Hindlimb muscle (tissue), 1 donor: ENCODE measurements at regions not wholly inside any gene's neighbourhood (a gene's known extent, or its start where the extent isn't known, plus 50 kb on each side); places are given as distances from the start of the nearest gene placed in this dataset.
A peak's percentile ranks its signal among the peaks of the same experiment; 100 is the strongest.
"Not testable (repeated sequence)": the region's sequence is repeated elsewhere in the genome, so short reads cannot be mapped to it uniquely, and the experiment has no call there.

ENCODE experiments used
- DNase-seq: peaks from one replicate; pipeline ENCODE4 v3.0.0-alpha.2; 2013

DNA sequence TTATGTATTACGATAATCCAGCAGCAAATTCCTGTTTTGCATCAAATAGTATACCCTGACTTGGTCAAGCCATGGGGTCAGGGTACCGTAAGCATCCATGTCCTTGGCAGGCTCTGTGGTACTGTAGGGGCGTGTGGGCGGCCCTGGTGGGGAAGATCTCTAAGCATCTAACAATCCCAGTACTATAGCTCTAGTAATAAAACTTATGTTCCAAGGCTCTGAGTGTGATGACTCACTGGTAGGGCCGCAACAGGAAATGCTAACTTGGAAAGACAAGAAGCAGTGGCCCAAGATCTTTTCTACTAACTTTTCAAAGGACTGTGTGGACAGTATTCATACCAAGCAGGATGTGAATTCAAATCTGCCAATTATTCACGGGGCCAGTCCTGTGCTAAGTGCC, 63.8 kb downstream of the CLEC18A start:
- not testable (repeated sequence) for DNase-seq

DNA sequence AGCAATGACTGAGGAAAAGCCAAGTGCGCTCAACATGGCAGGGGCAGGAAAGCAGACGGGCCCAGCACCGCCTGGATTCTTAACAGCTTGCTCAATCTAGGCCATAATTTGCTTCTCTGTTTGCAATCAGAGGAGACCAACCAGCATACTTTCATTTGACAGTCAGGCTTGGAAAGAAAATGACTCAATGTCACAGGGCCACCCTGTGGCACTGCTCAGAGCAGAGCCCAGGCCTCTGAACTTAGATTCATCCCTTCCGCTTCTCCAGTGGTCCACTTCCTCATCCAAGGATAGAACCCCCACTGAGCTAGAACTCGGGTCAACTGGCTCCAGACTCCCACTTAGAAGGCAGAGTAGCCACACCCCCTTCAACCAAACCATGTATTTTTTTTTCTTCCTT, 65.6 kb downstream of the CLEC18A start:
- not testable (repeated sequence) for DNase-seq

DNA sequence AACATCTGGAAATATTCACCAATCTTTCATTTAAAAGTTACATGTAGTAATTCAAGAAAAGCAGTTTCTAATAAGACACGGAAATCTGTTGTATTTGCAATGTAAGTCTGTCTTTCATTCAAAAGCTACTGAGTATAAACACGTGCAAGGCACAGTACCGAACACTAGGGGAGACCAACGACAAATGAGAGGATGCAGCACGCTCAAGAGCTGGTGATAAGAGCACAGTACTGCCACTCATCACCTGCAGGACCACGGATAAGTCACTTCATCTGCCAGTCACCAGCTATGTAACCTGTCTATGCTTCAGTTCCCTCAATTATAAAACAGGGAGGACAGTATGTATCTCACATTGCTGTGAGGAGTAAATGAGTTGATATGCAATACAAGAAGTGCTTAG, 67.1 kb downstream of the CLEC18A start:
- DNase-seq = no peak

DNA sequence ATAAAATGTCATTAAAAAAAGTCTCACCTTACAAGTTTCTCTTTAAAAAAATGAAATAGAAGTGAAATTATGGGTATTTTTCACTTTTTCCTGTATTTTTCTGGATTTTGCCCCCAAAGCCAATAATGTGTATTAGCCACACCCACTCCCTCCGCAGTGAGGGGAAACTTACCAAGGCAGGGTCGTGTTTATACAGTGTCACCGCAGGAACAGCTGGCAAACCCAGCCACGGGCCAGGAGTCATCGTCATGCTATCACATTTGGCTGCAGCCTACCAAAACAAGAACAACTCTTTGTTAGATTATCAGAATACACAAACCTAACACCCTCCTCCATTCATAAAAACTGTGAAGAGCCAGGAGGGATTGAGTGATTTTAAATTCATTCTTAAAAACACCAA, 72.1 kb downstream of the CLEC18A start:
- DNase-seq = not testable (repeated sequence)

DNA sequence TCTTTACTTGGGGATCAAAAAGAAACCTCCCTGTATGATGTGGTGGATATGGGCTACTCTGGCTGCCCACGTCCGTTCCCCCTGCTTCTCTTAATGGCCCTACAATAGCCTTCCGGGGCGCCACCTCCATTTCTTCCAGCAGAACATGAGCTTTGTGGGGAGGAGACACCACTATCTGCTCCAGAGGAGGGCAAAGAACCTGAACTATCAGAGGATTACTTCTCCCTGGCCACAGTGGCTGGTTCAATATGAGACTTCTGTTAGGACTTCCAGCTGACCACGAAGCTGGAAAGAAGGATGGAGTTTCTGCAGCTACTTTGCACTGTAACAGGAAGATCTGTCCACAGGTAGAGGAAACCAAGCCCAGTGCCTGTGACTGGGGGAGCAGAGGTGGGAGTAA, 72.8 kb downstream of the CLEC18A start:
- not testable (repeated sequence) for DNase-seq

DNA sequence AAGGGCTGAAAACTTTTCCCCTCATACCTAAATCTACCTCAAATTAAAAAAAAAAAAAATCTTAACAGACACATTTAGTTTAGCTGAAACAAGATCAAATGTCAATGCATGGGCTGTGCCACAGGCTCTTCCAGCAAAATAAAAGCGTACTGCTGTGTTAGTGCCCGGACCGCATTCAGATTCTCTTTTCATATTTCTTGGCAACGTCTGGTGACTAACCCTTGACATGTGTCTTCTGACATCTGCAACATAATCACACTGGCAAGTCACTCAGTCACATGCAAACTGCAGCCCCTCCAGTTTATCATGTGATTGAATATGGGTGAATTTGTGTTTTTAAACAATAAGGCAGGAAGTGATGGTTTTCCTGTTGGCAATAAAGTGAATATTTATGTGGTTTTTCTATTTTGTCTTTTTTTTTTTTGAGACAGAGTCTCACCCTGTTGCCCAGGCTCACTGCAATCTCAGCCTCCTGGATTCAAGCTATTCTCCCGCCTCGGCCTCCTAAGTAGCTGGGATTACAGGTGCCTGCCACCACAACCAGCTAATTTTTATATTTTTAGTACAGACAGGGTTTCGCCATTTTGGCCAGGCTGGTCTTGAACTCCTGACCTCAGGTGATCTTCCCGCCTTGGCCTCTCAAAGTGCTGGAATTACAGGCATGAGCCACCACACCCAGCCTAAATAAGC, 75.2 kb downstream of the CLEC18A start:
- DNase-seq = peak; percentile 8

DNA sequence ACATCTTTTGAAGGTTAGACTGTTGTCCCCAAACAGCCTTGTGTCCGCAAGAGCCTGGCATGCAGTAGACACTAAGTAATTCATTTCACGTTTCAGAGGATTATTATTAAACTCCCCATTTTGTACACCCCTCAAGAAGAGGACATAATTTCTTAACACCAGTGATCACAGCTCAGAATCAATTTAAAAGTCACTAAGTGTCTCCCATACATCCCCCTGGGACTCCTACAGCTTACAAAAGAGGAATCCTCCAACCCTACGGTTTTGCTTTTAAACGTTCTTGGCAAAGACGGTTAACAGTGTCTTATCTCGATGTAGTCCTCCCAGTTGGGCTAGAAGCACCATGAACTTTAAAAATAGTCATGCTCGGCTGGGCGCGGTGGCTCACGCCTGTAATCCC, 81.2 kb upstream of the PDPR start:
- DNase-seq = not testable (repeated sequence)

DNA sequence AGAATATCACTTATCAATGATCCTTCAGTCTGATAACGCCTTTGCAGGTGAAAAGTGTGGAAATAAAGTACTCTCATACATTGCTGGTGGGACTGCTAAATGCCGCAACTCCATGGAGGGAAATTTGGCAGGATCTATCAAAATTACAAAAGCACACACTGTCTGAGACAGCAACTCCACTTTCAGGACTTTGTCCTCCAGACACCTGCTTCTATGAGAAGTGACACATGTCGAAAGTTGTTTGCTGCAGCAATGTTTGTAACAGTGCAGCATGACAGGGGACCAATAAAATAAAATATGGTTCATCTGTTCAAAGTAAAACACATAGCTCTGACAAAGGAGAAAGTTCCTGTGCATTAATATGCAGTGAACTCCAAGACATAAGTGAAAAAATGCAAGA, 76.2 kb upstream of the PDPR start:
- DNase-seq = not testable (repeated sequence)

DNA sequence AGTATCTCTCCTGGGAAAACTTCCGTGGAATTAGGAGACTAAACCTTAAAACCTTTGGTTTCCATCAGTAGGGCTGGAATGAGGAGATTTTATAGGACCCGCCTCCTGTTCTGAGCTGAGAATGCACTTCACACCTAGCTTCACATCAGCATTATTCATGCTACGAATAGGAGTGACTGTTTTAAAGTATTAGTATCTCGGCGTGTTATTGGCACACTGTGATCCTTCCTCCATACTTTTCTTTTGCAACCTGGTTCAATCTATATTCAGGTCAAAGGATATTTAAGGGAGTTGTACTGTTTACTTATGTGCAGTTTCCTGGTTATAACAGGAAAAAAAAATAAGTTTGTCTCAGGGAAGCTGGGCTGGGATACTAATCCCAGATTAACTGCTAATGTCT, 73.6 kb upstream of the PDPR start:
- not testable (repeated sequence) for DNase-seq

DNA sequence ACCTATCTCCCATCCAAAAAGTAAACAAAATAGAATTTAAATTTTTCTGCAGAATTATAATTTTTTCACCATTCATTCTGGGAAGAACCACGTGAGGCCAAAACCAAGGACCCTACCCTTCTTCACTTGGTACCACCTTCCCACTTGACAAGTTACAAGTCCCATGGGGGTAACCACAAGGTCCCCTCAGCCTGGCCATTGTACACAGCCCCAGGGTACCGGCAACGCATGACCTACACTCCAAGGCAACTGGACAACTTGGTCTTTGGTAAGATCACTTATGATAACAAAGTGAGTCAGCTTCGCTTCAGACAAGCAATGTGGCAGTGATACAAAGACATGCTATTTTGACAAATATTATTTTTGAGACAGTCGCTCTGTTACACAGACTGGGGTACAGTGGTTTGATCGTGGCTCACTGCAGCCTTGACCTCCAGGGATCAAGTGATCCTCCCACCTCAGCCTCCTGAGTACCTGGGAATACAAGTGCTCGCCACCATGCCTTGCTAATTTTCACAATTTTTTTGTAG, 70.5 kb upstream of the PDPR start:
- not testable (repeated sequence) for DNase-seq

DNA sequence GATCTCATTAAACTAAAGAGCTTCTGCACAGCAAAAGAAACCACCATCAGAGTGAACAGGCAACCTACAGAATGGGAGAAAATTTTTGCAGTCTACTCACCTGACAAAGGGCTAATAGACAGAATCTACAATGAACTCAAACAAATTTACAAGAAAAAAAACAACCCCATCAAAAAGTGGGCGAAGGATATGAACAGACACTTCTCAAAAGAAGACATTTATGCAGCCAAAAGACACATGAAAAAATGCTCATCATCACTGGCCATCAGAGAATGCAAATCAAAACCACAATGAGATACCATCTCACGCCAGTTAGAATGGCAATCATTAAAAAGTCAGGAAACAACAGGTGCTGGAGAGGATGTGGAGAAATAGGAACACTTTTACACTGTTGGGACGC, 67.6 kb upstream of the PDPR start:
- DNase-seq = not testable (repeated sequence)

DNA sequence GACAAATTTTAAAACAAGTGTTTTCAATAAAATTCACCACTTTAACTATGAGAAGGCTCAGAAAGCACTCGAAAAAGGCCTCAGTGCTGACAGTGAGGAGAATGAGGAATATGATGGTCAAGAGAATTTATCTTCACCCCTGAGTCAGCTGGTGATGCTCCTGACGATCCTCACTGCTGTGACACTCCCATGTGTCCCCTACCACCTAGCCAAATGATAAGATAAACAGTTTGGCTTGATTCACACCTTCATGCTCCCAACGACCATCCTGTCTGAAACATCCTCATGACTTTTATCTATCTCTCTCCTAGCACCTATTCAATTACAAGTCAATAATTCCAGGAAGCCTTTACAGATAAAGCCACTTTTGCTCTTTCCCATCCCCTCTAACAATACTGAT, 66.0 kb upstream of the PDPR start:
- DNase-seq = not testable (repeated sequence)

DNA sequence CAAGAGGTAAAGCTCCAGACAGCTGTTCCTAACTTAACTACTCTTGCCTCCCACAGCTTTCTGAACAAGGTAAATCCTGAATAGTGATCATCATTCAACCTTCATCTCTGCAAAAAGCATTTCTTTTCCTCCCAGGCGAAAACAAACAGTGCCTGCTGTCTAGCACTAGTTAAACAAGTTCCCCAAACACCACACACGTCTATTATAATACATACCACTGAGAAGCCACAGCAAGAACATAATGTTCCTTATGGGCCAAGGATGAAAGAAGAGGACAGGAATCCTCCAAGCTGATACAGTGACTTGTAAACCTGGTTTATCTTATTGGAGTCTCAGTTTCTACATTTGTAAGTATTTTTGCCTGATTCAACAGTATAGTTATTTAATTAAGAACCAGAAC, 56.1 kb upstream of the PDPR start:
- DNase-seq = not testable (repeated sequence)

DNA sequence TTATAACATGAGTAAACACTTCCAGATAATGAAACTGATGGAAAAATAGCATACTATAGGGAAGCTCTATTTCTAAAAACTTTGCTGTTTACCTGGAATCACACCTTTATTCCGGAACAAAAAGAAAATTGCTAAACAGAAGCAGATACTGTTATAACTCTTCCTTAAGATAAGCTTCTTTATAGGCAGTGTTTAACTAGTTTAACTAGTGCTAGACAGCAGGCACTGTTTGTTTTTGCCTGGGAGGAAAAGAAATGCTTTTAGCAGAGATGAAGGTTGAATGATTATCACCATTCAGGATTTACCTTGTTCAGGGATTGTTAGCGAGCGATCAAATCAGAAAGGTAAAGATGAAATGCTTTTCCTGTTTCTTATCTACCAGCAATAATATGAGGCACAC, 54.7 kb upstream of the PDPR start:
- DNase-seq = not testable (repeated sequence)

DNA sequence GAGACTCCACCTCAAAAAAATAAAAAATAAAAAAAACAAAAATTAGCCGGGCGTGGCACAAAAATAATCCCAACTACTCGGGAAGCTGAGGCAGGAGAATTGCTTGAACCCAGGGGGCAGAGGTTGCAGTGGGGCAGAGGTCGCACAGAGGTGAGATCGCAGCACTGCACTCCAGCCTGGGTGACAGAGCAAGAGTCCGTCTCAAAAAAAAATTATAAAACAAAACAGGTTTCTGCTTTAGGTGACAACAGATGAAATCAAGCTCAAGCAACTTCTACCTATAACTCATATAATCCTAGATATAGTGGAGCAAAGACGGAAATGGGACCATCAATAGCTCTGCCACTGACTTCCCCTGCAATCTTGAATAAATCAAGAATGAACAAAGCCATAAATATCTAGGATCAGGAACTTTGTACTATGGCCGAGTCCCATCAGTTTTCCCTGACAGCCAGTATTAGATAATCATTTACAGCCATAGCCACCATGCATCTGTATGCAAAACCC, 53.6 kb upstream of the PDPR start:
- DNase-seq = not testable (repeated sequence)

DNA sequence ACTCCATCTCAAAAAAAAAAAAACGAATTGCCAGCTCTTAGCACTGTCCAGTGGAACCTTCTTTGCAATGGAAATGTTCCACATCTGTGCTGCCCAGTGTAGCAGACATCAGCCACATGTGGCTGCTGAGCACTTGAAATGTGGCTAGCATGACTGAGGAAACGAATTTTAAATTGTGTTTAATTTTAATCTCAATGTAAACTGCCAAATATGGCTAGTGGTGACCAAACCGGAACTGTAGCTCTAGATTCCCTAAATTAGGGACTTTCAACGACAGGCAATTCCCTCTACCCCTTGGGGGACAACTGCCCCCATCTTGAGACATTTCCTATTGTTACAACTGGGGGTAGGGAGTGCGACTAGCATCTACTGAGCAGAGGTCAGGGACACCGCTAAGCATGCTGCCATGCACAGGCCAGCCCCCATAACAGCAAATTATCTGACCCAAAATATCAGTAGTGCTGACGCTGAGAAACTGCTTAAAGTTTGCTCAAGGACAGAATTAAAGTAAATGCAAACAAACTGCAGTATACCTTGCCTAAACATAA, 52.4 kb upstream of the PDPR start:
- not testable (repeated sequence) for DNase-seq

DNA sequence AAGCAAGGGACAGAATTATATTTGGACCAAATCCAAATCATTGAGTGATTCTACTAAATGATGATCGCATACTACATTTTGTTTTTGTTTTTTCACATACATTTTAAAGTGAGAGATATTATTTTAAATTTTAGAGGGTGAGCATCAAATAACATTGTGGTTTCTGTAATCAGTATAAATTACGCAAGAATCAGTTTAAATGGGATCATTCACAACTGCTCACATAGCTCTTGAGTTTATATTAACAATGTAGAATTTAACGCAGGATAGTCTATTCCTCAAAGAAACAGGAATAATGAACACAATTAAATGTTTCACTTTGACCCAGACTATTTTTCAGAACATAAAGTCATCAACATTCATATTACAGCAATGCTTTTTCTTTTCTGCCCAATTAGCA, 51.2 kb upstream of the PDPR start:
- DNase-seq = not testable (repeated sequence)
